DND-41 (cell line): ENCODE measurements at regions not wholly inside any gene's neighbourhood (a gene's known extent, or its start where the extent isn't known, plus 50 kb on each side); places are given as distances from the start of the nearest gene placed in this dataset.
"Not testable (repeated sequence)": the region's sequence is repeated elsewhere in the genome, so short reads cannot be mapped to it uniquely, and the experiment has no call there.

Source experiments
- CTCF ChIP-seq: IDR thresholded peaks from 2 replicates; pipeline ENCODE4 v1.5.1; 2012; ENCODE audit warnings: borderline replicate concordance, low read length, moderate library complexity, mild to moderate bottlenecking; ENCODE audit not compliant: poor library complexity, severe bottlenecking; ENCODE audit errors: extremely low read depth
- EZH2 ChIP-seq: IDR thresholded peaks from 3 replicates; pipeline ENCODE4 v1.6.1; 2012; ENCODE audit warnings: borderline replicate concordance, low read depth, mild to moderate bottlenecking, moderate library complexity, low read length, inconsistent platforms; ENCODE audit not compliant: severe bottlenecking

- TF ChIP-seq CTCF, EZH2: not testable (repeated sequence)
Measured at GRCh38 chr9:62655705-62656104, 1465.9 kb downstream of the SPATA31A7 start.
